ENCODE measurements at regions not wholly inside any gene's neighbourhood (a gene's known extent, or its start where the extent isn't known, plus 50 kb on each side); places are given as distances from the start of the nearest gene placed in this dataset.

DNA sequence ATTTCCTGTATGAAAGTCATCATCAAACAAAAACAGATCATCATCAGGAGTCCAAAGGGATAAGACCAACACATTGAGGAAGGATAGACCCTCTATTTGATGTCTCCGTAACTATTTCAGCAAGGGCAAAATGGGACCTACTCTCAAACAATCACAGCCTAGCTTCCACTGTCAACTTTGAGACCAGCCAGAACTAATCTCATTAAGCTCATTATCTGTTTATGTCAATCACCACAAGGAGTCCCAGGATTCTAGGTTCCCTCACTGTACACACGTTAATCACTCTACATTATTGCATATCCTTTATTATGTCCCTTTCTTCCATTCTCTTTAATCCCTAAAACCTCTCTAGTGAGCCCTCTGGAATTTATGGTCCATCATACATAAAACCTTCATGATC is 370.3 kb upstream of the LINC00305 start:
- no peak for DNase-seq (ENCODE audit: low spot score)
- CTCF ChIA-PET (ENCODE audit: unreplicated experiment), result no interaction called here
- Histone ChIP-seq H3K4me3 (ENCODE audit: low read depth, low read length, poor library complexity, severe bottlenecking) (no peak overlapping the region), H3K36me3 (ENCODE audit: insufficient read depth, low read length) (no peaks in the 10 kb centered on the region), H4K20me1 (ENCODE audit: insufficient read depth, low read length) (no peaks in the 10 kb centered on the region), H2AFZ (ENCODE audit: low read length) (no peak overlapping the region), H3K27ac (ENCODE audit: low read depth, low read length, poor library complexity, severe bottlenecking) (no peak overlapping the region), H3K9me2 (ENCODE audit: insufficient read depth, low read length) (no peaks in the 10 kb centered on the region), H3K4me2 (ENCODE audit: low read length) (no peak overlapping the region), H3K9me3 (ENCODE audit: low read length) (no peaks in the 10 kb centered on the region), H3K4me1 (ENCODE audit: insufficient read depth, low read length, poor library complexity, severe bottlenecking) (no peaks in the 10 kb centered on the region), H3K79me2 (ENCODE audit: insufficient read depth, low read depth, low read length) (no peaks in the 10 kb centered on the region)
- intact Hi-C loops (cut with micrococcal nuclease; ENCODE audit: unreplicated experiment), result no loop called here
- TF ChIP-seq EZH2phosphoT487 (IDR thresholded peaks at IDR 0.05; ENCODE audit: borderline replicate concordance, low read depth, low read length), result no peak
- TF ChIP-seq CTCF (conservative IDR thresholded peaks at IDR 0.05; ENCODE audit: low read length), result no peak
- no TSS peak for BruUV-seq (replicated peaks)
- POLR2A ChIA-PET, result no interaction called here

DNA sequence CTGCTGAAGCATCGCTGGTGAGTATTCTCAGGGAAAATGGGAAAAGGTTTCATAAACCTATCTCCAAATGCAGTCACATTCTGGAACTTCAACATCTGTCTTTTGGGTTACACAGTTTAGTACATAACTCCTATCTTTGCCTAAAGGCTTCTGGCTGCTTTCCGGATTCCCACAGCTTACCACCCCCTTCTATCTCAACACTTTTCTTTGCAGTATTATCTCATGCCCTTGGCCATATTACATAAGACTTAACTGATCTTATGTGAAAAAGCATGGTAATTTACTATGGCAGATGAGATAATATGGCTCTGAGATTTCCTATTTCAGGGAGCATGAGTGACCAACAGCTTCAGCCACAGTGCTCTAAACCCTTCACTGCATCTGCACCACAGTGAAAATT is 369.3 kb upstream of the LINC00305 start:
- Histone ChIP-seq H4K20me1 (ENCODE audit: insufficient read depth, low read length) (no peaks in the 10 kb centered on the region), H3K9me3 (ENCODE audit: low read length) (no peaks in the 10 kb centered on the region), H3K79me2 (ENCODE audit: insufficient read depth, low read depth, low read length) (no peaks in the 10 kb centered on the region), H3K4me1 (ENCODE audit: insufficient read depth, low read length, poor library complexity, severe bottlenecking) (no peaks in the 10 kb centered on the region), H3K36me3 (ENCODE audit: insufficient read depth, low read length) (no peaks in the 10 kb centered on the region), H2AFZ (ENCODE audit: low read length) (no peak overlapping the region), H3K9me2 (ENCODE audit: insufficient read depth, low read length) (no peaks in the 10 kb centered on the region), H3K4me3 (ENCODE audit: low read depth, low read length, poor library complexity, severe bottlenecking) (no peak overlapping the region), H3K4me2 (ENCODE audit: low read length) (no peak overlapping the region), H3K27ac (ENCODE audit: low read depth, low read length, poor library complexity, severe bottlenecking) (no peak overlapping the region)
- ChIA-PET CTCF (ENCODE audit: unreplicated experiment) (no interaction called here), POLR2A (no interaction called here)
- DNase-seq (ENCODE audit: low spot score), result no peak
- no TSS peak for BruUV-seq (replicated peaks)
- intact Hi-C loops (cut with micrococcal nuclease; ENCODE audit: unreplicated experiment), result no loop called here
- TF ChIP-seq EZH2phosphoT487 (IDR thresholded peaks at IDR 0.05; ENCODE audit: borderline replicate concordance, low read depth, low read length), result no peak
- no peak for TF ChIP-seq CTCF (conservative IDR thresholded peaks at IDR 0.05; ENCODE audit: low read length)

DNA sequence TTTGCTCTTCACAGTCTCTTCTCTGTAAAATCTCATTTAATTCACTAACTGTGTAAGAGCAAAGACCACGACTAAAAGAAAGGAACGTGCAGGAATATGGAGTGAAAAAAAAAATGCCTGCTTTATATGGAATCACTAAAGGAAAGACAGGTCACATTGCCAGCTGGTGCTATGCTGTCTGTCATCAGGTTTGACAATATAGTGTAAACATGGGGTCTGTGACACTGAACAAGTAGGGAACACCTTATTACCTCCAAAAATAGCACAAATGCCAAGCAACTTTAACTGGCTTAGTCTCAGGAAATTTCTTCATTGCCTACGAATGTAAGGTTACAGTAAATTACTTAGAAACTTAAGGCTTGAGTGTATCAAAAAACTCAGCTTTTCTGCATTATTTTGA is 364.5 kb upstream of the LINC00305 start:
- intact Hi-C loops (cut with micrococcal nuclease; ENCODE audit: unreplicated experiment), result no loop called here
- CTCF ChIA-PET (ENCODE audit: unreplicated experiment), result no interaction called here
- POLR2A ChIA-PET, result no interaction called here
- DNase-seq (ENCODE audit: low spot score), result no peak
- H3K9me2 ChIP-seq (ENCODE audit: insufficient read depth, low read length), result no peaks in the 10 kb centered on the region
- no peak overlapping the region for H3K4me3 ChIP-seq (ENCODE audit: low read depth, low read length, poor library complexity, severe bottlenecking)
- H3K9me3 ChIP-seq (ENCODE audit: low read length), result no peaks in the 10 kb centered on the region
- H3K4me2 ChIP-seq (ENCODE audit: low read length), result no peak overlapping the region
- no peaks in the 10 kb centered on the region for H4K20me1 ChIP-seq (ENCODE audit: insufficient read depth, low read length)
- H3K27ac ChIP-seq (ENCODE audit: low read depth, low read length, poor library complexity, severe bottlenecking), result no peak overlapping the region
- no peaks in the 10 kb centered on the region for H3K36me3 ChIP-seq (ENCODE audit: insufficient read depth, low read length)
- TF ChIP-seq CTCF (conservative IDR thresholded peaks at IDR 0.05; ENCODE audit: low read length) (no peak), EZH2phosphoT487 (IDR thresholded peaks at IDR 0.05; ENCODE audit: borderline replicate concordance, low read depth, low read length) (no peak)
- BruUV-seq (replicated peaks), result no TSS peak
- H2AFZ ChIP-seq (ENCODE audit: low read length), result no peak overlapping the region
- no peaks in the 10 kb centered on the region for H3K4me1 ChIP-seq (ENCODE audit: insufficient read depth, low read length, poor library complexity, severe bottlenecking)
- H3K79me2 ChIP-seq (ENCODE audit: insufficient read depth, low read depth, low read length), result no peaks in the 10 kb centered on the region
